ENCODE measurements at regions not wholly inside any gene's neighbourhood (a gene's known extent, or its start where the extent isn't known, plus 50 kb on each side); places are given as distances from the start of the nearest gene placed in this dataset.

DNA sequence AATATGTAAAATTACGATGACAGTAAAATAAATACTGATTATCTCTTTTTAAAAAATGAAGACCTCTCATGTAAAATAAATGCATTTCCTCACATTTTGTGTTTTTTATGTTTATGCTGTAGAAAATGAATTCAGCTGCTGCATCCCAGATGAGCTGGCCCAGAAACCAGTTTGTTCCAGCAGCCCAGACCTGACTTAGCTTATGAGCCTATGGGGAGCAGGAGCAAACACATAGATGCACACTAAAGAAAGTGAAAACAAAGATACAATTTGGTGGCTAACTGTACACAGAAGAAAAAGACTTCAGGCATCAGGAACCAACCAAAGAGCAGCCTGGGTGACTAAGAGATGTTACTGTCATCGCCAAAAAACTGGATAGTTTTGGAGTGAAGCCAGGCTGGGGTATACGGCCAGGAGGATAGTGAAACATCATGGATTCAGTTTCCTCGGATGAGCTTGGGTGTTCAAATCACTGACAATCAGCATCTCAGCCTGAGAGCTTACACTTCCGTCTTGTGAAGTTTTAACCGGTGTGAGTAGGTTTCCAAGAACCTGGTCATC, 113.9 kb upstream of the BACE2 start:
- Histone ChIP-seq H2AFZ (ENCODE audit: low read length) (no peak overlapping the region), H3K79me2 (ENCODE audit: insufficient read depth, low read length) (no peaks in the 10 kb centered on the region), H3K4me2 (ENCODE audit: low read depth, low read length) (no peak overlapping the region), H3K4me3 (replicated peaks in 1 of 3; ENCODE audit: insufficient read depth in 1 of 3, low read depth in 2 of 3, low read length in 3 of 3) (no peak overlapping the region), H4K20me1 (ENCODE audit: insufficient read depth, low read length) (no peaks in the 10 kb centered on the region), H3K4me1 (ENCODE audit: insufficient read depth, low read length) (no peaks in the 10 kb centered on the region), H3K36me3 (replicated peaks in 1 of 2; ENCODE audit: control insufficient read depth in 1 of 2, insufficient read depth in 2 of 2, low read length in 2 of 2) (no peaks in the 10 kb centered on the region), H3K27me3 (ENCODE audit: control insufficient read depth in 1 of 2, insufficient read depth in 2 of 2, low read length in 2 of 2) (peaks cover 0 to 3% of the 10 kb centered on the region in 2 experiments; a peak in 1 of 5 replicates), H3K27ac (ENCODE audit: extremely low read length, insufficient read depth, low read length) (no peak overlapping the region), H3K9ac (ENCODE audit: insufficient read depth, low read depth, low read length) (no peak overlapping the region), H3K9me3 (ENCODE audit: low read length) (no peaks in the 10 kb centered on the region)
- TF ChIP-seq, protein P1, sequence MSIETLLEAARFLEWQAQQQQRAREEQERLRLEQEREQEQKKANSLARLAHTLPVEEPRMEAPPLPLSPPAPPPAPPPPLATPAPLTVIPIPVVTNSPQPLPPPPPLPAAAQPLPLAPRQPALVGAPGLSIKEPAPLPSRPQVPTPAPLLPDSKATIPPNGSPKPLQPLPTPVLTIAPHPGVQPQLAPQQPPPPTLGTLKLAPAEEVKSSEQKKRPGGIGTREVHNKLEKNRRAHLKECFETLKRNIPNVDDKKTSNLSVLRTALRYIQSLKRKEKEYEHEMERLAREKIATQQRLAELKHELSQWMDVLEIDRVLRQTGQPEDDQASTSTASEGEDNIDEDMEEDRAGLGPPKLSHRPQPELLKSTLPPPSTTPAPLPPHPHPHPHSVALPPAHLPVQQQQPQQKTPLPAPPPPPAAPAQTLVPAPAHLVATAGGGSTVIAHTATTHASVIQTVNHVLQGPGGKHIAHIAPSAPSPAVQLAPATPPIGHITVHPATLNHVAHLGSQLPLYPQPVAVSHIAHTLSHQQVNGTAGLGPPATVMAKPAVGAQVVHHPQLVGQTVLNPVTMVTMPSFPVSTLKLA (IDR thresholded peaks at IDR 0.05), result no peak
- TF ChIP-seq ZNF879 (CRISPR knock-in tag; IDR thresholded peaks at IDR 0.05) (no peak), ZNF235 (CRISPR knock-in tag; IDR thresholded peaks at IDR 0.05; ENCODE audit: borderline replicate concordance) (no peak), GABPB1 (CRISPR knock-in tag; IDR thresholded peaks at IDR 0.05) (no peak), HNRNPK (IDR thresholded peaks at IDR 0.05; ENCODE audit: low read depth, low read length, poor library complexity, severe bottlenecking) (no peak)
- TF ChIP-seq, protein P2, sequence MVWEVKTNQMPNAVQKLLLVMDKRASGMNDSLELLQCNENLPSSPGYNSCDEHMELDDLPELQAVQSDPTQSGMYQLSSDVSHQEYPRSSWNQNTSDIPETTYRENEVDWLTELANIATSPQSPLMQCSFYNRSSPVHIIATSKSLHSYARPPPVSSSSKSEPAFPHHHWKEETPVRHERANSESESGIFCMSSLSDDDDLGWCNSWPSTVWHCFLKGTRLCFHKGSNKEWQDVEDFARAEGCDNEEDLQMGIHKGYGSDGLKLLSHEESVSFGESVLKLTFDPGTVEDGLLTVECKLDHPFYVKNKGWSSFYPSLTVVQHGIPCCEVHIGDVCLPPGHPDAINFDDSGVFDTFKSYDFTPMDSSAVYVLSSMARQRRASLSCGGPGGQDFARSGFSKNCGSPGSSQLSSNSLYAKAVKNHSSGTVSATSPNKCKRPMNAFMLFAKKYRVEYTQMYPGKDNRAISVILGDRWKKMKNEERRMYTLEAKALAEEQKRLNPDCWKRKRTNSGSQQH (CRISPR knock-in tag; IDR thresholded peaks at IDR 0.05; ENCODE audit: low read depth), result no peak
- TF ChIP-seq, protein P3, sequence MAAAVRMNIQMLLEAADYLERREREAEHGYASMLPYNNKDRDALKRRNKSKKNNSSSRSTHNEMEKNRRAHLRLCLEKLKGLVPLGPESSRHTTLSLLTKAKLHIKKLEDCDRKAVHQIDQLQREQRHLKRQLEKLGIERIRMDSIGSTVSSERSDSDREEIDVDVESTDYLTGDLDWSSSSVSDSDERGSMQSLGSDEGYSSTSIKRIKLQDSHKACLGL (CRISPR knock-in tag; IDR thresholded peaks at IDR 0.05), result no peak
- ATAC-seq, result no peak
- no peak for FAIRE-seq
- ChIA-PET POLR2A (no interaction called here), CTCF (ENCODE audit: low intra/inter-chr PET ratio, low total read pairs) (no interaction called here)
- BruUV-seq (replicated peaks), result no TSS peak
- intact Hi-C loops (cut with micrococcal nuclease; ENCODE audit: unreplicated experiment) (no loop called here), in situ Hi-C loops (cut with HindIII; ENCODE audit: extremely low pct_ligation_motif_present, low pct_unique_long_range_greater_than_20kb) (loop anchor here (25.0 kb wide), 1 partner anchor 592 kb away; no protein-coding TSS in a partner anchor)
- 47% methylated on average over 3 of the region's 6 CpGs for WGBS (ENCODE audit: low lambda C conversion rate)
- DNase-seq (ENCODE audit: low spot score), result no peak

All from HepG2 (cell line).